NCI-H1092 treated with DMSO at 0.1 percent for 48 hours (cell line): ENCODE measurements at regions not wholly inside any gene's neighbourhood (a gene's known extent, or its start where the extent isn't known, plus 50 kb on each side); places are given as distances from the start of the nearest gene placed in this dataset.
"Not testable (repeated sequence)": the region's sequence is repeated elsewhere in the genome, so short reads cannot be mapped to it uniquely, and the experiment has no call there.

Experiments
- DNase-seq: peaks from one replicate; lab custom pipeline; 2025; lab: John Stamatoyannopoulos, UW

DNA sequence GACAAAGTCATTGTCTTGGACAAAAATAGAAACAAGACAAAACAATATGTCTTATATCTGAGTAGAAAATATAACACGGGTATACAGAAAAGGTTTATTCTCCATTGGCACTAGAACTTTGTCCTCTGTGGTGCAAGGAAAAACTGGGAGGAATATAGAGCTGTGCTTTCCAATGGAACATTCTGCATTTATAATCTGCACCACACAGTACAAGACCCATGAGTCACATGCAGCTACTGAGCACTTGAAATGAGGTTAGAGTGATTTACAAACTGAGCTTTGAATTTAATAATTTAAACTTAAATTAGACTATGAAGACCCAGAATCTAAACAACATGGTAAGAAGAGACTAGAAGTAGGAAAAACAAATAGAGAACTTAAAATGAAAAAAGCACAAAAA lies 86.1 kb downstream of the RAP2A start:
- DNase-seq = no peak

DNA sequence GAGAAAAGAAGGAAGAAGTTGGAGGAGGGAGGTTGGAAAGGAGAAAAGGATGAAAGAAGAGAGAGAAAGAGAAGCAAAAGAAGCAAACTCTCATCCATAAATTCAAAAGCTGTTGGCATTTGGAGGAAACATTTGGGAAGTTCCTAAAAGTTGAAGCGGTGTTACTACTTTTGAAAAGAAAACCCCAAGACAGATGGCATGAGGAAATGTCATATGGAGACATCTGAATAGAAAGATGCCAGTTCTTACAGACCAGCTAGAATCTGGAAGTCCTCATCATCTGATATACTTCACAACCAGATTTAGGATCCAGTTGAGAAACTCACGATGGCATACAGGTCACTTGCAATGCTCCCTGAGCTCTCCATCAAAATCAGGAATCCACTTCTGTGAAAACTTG lies 86.9 kb downstream of the RAP2A start:
- DNase-seq = no peak

DNA sequence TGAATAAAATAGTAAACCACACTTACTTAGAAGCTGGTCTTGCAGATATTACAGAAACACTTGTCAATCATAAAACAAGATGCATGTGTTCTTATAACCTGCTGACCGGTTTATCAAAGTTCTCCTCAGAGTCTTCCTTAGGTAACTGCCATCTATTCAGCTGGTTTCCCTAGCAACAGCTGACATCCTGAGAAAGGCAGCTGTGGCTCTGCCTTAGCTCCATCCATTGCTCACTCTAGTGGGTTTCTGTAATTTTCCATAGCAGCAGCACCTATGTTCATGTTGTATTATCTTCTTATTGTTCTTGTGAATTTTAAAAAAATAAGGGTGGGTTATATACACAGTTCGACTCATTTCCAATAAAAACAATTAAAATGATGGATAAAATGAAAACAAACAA lies 87.8 kb downstream of the RAP2A start:
- no peak for DNase-seq

DNA sequence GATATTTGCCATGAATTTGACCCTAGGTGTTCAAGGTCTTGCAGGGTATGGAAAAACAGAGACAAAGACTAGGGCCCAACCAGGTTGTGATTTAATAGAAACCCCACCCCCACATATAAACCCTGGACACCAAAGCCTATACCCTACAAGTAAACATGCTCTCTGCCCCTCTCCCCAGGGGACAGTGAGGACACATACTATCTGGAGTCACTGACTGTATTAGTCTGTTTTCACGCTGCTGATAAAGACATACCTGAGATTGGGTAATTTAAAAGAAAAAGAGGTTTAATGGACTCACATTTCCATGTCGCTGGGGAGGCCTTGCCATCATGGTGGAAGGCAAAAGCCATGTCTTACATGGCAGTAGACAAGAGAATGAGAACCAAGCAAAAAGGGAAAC lies 88.3 kb downstream of the RAP2A start:
- no peak for DNase-seq

DNA sequence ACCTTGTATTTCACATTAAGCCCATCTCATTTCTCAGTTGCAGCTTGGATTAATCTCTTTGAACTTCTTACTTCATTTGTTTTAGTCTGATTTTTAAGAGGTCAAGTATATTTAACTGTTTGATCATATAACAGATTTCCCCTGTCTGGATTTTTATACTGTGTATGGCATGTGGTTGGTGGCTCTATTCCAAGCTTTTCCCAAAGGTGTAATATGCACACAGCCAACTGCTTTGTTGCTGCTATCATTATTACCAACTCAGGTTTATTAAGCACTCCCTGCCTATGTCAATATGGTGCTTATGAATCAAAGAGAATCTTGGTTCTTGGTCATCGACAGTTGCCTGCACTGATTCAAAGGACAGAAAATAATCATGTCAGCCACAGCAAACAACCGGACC lies 92.6 kb downstream of the RAP2A start:
- DNase-seq = no peak

DNA sequence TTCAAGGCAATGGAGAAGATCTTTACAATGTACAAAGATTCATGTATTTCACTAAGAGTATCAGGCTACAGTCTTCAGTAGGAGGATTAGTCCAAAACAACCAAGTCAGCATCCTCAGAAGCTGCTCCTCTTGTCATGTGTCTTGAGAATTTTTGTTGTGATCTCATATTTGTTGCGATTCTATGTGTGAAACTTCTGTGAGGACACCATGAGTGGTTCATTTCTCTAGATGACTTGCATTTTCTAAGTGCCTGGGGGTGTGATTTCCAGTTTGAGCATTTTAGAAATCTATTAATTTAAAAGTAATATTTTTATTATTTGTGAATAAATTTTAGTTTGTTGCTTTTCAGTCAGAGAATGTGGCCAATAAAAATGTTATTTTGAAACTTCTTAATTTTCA lies 94.5 kb downstream of the RAP2A start:
- no peak for DNase-seq

DNA sequence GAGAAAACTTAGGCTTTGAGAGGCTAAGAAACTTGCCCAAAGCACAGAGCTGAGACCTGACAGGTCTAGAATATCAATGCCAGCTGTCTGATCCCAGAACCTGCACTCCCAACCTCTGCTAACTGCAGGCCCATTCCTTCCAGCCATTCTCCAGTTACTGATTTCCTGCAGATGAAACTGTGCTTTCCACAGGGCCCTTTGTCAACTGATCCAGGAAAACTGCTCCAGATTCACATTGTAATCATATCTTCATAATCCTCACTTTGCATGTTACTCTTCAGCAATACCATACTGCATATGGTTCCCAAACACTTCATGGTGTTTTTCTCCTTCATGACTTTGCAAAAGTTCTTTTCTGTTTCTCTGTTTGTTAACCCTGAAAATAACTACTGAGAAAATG lies 100.6 kb downstream of the RAP2A start:
- DNase-seq = no peak

DNA sequence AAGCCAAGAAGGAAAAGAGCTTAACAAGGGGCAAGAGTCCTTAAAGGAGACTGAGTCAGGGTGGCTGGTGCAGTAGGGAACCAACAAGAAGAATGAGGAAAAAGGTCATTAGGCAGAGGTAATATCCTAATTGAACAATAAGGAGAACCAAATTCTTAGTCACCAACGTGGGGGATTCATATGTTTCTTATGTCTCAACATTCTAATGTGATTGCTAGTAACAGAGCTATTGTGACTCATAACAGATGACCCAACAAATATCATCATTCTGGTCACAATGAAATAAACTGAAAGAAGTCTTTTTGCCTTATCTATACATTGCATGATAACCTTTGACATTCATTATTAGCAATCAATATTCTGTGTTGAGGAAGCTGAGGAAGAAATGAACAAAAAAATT lies 101.6 kb downstream of the RAP2A start:
- DNase-seq = no peak

DNA sequence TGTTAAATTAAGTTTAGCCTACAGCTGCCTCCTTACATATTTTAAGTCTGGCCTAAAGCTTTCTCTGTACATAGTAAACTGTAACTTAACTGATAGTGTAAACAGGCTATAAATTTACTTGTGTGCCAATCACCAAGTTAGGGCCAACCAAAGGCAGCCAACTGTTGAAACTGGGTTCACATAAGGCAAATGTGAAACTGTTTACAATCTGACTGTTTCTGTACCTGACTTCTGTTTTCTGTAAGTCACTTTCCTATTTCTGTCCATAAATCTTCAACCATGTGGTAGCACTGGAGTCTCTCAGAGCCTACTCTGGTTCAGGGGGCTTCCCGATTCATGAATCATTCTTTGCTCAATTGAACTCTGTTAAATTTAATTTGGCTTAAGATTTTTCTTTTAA lies 103.1 kb downstream of the RAP2A start:
- DNase-seq = no peak

DNA sequence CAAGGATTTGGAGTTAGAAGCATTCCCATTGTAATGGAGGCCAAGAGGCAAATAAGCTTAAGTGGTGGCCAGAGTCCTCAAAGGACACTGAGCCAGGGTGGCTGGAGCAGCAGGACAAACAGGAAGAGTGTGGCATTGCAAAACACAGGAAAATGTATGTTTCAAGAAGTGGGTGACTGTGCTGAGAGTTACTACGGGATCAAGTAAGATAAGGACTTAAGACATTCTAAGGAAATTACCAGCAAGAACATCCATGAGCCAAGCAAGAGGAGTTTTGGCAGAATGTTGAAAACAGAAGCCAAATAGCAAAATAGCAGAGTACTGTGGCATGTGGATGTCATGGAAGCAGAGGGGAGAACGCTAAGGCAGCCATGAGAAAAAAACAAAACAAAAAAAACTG lies 104.2 kb downstream of the RAP2A start:
- no peak for DNase-seq

DNA sequence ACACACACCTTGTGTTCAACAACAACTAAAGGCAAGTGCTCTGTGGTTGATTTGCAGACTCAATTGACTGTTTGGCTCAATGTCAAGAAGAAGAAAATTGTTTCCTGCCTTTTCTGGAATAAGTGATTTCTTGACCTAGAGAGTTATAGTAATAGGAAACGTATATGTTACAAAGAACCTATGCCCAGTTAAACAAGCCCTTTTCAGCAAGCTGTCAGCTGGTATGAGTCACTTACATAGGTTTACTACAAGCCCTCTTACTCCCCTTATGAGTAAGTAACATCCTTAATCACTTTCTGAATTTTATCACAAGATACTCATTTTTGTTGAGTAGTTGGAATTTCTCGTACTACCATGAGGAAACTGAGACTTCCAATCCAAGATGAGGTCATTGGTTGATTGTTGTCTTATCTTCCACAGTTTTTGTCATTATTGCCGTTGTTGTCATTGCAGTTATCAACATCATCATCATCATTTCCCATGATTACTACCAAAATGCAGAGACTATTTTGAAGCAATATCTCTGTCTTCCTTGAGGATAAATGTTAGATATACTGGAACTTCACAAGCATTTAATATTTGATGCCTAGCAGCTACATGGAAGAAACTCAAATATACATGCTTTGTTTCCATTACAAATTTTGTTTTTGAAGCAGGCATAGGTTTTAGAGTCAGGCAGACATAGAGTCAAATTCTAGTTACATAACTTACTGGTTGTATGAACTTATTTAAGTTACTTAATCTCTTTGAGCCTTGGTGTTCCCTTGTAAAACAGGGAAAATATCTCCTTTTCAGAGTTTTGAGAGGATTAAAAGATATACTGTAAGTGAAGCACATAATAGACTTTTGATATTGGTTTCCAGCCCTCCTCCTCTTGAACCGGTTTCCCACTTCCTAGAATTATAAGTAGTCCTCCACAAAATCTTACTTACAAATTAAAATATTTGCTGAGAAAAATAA lies 106.0 kb downstream of the RAP2A start:
- DNase-seq = no peak

DNA sequence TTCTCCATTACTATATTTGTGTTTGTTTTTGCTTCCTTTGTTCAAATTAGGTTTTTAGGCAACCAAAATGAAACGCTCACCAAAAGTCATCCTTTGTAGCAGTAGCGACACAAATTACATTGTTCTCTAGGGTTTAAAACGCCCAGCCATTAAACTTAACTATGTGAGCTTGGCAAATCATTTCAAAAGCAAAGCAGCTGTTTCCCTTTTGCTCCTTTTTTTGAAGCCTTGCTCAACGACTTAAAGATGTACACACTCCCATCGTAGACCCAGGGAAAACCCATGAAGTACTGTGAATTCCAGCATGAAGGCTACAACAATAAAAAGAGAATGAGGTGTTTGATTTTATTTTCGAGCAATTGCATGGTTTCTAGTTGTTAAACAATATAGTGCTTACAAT lies 106.7 kb downstream of the RAP2A start:
- DNase-seq = no peak

DNA sequence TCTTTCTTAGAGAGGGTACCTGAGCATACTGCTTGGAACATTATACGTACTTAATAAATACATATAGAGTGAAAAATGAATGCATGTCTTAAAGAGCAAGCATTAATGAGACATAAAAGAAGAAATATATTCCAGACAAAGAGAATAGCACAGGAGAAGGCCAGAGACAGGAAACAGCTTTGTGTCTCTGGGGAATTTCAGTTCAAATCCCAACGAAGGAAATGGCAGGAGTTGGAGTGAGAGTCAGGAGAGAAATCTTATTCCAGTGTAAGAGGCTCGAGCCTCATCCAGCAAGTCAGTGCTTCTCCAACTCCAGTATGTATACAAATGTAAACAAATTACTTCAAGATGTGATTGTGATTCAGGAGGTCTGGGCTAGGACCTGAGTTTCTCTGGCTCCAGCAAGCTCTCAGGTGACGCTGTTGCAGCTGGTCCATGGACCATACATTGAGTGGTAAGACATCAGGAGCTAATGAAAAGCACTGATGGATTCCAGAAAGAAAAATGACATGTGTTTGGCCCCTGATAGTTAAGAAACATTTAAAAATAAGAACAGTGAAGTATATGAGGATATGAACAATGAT lies 108.2 kb downstream of the RAP2A start:
- no peak for DNase-seq

DNA sequence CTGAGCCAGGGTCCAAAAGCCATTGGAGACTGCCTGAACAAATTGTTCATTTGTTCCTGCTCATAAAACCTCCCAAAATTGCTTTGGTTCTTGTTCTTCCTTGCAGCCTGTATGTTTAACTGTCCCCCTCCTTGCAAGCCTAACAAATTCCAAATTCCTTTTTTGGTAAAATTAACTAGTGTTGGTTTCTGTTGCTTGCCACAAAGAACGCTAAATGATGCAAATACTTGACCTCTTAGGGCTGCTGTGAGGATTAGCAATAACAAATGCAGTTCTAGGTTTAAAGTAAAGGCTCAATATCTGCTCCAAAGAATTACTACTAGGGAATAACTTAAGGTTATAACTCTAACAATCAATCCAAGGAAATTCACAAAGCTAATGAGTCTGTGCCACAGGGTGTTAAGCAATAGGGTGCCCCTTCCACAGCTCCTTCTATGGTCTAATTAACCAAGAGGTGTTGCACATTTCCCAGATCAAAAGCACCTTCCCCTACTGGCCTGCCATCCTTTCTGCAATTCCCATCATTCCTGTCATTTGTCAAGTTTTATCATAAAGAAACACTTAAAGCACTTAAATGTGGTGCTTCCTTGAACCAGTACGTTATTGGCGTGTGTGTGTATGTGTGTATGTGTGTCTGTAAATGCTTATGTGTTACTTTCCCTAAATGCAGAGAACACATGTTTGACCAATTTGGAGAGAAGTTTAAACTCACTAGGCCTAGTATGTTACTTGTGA lies 110.2 kb downstream of the RAP2A start:
- DNase-seq = no peak

DNA sequence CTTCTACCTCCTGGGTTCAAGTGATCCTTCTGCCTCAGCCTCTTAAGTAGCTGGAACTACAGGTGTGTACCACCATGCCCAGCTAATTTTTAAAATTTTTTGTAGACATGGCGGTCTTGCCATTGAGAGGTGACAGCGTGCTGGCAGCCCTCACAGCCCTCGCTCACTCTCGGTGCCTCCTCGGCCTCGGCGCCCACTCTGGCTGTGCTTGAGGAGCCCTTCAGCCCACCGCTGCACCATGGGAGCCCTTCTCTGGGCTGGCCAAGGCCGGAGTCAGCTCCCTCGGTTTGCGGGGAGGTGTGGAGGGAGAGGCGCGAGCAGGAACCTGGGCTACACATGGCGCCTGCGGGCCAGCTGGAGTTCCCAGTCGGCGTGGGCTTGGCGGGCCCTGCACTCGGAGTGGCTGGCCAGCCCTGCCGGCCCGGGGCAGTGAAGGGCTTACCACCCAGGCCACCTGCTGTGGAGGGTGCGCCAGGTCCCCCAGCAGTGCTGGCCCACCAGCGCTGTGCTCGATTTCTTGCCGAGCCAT lies 111.1 kb downstream of the RAP2A start:
- DNase-seq = not testable (repeated sequence)

DNA sequence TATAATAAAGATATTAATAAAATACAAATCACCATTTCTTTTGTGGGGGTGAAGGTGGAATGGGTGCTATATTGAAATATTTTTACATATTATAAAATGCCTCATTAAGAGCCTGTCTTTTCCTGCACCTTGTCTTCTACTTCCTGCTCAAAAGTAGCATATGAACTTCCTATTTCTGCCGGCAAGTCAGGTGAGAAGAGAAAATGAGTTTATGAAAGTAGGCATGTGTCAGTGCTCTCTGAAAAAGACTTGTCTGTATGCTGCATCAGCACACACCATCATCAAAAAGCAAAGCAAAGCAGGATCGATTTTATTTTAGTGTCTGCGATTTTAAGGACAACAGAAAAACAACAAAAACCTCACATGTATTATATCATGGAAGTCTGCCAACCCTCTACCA lies 114.2 kb downstream of the RAP2A start:
- DNase-seq = peak; percentile 14

DNA sequence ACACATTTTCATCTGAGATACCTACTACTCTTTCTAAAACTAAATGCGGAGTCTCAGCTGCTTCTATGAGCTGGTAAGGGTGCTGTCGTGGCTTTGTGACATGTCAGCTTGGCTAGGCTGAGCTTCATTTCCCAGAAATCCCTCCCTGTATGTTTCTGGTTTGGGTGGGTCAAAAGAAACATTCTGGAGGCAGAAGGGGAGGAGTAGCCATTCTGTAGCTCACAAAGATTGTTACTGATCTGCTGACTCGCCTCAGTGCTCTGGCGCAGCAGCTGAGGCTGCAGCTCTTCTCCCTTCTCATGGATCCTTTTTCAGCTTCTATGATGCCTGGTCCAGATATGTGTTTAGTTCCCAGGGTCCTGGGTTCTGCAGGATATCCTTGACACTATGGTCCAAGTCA lies 114.7 kb downstream of the RAP2A start:
- no peak for DNase-seq

DNA sequence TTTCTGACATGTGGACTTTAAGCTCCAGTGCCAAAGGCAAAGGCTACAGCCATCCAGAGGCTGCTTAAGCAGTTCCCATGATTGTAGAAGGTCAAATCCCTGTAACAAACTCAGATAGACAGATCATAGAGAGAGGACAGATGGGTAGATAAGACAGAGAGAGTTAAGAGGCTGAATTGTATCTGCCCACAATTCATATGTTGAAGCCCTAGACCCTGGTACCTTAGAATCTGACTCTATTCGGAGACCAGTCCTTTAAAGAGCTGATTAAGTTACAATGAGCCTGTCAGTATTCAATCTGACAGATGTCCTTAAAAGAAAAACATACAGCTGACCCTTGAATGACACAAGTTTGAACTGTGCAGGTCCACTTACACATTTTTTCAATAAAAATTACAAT lies 115.2 kb downstream of the RAP2A start:
- DNase-seq = no peak

DNA sequence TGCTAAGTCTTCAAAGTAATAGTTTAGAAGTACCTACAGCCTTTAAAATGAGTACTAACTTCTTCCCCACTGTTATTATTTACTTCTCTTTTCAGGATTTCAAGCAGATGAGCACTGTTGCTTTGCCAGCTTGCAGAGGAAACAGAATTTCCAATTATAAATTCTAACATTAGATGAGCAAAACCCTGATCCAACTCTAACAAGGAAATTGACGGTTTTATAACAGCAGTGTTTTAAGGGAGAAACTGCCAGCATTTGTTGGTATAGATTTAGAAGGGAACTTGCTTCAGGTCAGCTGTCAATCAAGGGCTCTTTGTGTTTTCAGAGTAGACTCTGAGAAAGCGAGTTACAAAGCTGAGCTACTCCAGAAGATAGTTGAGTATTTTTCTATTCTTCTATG lies 120.5 kb downstream of the RAP2A start:
- no peak for DNase-seq

DNA sequence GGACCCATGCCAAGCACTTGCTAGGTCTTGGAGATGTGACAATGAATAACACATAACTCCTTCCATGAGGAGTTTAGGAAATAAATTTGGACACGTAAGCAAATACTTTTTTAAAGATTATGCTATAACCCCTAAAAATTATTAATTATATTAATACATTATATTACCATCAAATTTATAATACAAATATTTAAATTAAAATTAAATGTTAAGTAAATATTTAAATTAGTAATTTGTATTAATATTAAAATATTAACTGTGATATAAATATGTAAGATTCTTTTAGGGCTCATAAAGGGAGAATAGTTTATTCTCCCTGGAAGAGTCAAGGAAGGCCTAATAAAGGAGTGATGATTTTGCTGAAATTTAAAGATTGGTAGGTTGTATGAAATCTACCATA lies 121.1 kb downstream of the RAP2A start:
- DNase-seq = no peak

DNA sequence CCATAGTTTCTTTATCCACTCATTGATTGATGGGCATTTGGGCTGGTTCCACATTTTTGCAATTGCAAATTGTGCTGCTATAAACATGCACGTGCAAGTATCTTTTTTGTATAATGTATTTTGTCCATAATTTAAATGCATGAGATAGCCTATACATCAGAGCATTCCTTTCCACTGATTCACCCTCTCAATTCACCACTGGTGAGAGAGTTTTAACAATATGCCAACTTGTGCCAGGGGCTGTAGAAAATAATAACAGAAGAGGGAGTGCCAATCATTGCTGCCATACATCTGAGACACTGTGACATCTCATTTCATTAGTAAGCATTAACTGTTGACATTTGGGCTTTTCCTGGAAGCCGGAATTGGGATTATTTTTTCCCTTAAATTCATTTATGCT lies 125.1 kb downstream of the RAP2A start:
- no peak for DNase-seq

DNA sequence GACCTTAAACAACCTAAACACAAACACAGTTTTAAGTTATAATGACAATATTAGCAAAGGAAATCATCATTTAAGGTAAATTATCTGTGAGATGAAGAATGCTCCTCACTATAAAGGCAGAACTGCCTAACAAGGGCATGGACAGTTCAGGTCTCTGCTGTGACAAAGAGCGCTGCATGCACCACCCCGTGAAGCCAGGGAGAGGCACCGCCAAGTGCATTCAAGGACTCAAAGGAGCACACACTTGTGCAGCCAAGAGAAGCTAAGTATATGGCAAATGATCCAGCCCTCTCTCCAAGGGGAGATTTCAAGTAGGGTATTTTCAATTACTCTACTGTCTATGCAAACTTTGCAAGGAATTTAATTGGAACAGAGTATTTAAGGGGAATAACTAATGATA lies 126.0 kb downstream of the RAP2A start:
- peak; percentile 25 for DNase-seq

DNA sequence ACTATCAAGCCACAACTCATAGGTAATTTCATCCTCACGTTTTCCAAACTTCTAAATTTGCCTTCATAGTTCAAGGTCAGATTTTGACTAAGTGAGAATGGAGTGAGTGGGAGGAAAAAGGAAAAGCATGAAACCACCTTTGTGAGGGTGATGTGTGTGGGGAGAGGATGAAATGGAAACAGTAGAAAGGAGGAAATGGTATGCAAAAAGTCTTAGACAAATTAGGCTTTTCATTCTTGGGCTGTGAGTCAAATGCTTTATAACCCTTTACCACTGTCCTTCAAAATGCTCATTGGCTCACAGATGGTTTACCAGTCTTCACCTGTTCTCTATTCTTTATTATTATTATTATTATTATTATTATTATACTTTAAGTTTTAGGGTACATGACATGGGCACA lies 127.2 kb downstream of the RAP2A start:
- DNase-seq = no peak
